GM12878 (cell line): ENCODE measurements at regions not wholly inside any gene's neighbourhood (a gene's known extent, or its start where the extent isn't known, plus 50 kb on each side); places are given as distances from the start of the nearest gene placed in this dataset.

Experiments
- ATAC-seq: fragments of 200-7000 bp; cut with Tn5 transposase; 3 replicates; pipeline ENCODE4 v1.9.1; 2020; ENCODE audit warnings: mild to moderate bottlenecking, moderate library complexity
- BruUV-seq: library from RNA; stranded (reverse); fragments of 400-500 nt; replicated peaks from 2 replicates; lab custom pipeline; 2021; lab: Mats Ljungman, UMichigan
- CTCF ChIA-PET: fragments of 300-600 bp; sonication (Branson Sonifier 250); formaldehyde crosslinking; extraction: SDS; loops from one replicate; lab custom pipeline; 2021; ENCODE audit warnings: inconsistent platforms; lab: Yijun Ruan, JAX
- POLR2A ChIA-PET: fragments of 350-600 bp; formaldehyde crosslinking; extraction: SDS; loops from one replicate; lab custom pipeline; 2021; ENCODE audit warnings: inconsistent platforms; lab: Charles Lee
- RAD21 ChIA-PET: fragments of 300-600 bp; sonication (Branson Sonifier 250); formaldehyde crosslinking; loops from one replicate; lab custom pipeline; 2023; ENCODE audit warnings: antibody characterized with exemption; ENCODE audit not compliant: unreplicated experiment; lab: Charles Lee
- SMC1A ChIA-PET: fragments of 300-600 bp; sonication (Branson Sonifier 250); formaldehyde crosslinking; loops from one replicate; lab custom pipeline; 2023; ENCODE audit not compliant: unreplicated experiment, uncharacterized antibody; lab: Charles Lee
- DNase-seq: peaks from one replicate; pipeline ENCODE4 v3.0.0-alpha.2; 2011; ENCODE audit warnings: low read depth, low spot score
- FAIRE-seq: peaks from 3 replicates; lab custom pipeline; 2011; peaks lifted over from hg19 to GRCh38; lab: Jason Lieb, UNC
- H2AFZ ChIP-seq: 2 replicates; pipeline ENCODE4 v1.6.0; 2011; ENCODE audit warnings: low read depth, low read length, control low read depth; ENCODE audit not compliant: control insufficient read depth
- H3K27ac ChIP-seq: 2 replicates; pipeline ENCODE4 v1.5.1; 2011; ENCODE audit warnings: control low read depth; ENCODE audit not compliant: control insufficient read depth, insufficient read depth
- H3K27me3 ChIP-seq, 2 experiments: replicated peaks in 1 of 2; 2 replicates each; pipeline versions ENCODE4 v1.6.0 to v1.6.1; 2011; ENCODE audit warnings: low read length in 1 of 2; ENCODE audit not compliant: control insufficient read depth in 2 of 2, insufficient read depth in 2 of 2
- H3K36me3 ChIP-seq, 2 experiments: 2 replicates each; pipeline ENCODE4 v1.5.1; 2011; ENCODE audit warnings: low read length in 1 of 2; ENCODE audit not compliant: control insufficient read depth in 2 of 2, insufficient read depth in 2 of 2
- H3K4me1 ChIP-seq: 2 replicates; pipeline ENCODE4 v1.6.1; 2011; ENCODE audit warnings: mild to moderate bottlenecking, low read length, moderate library complexity, mixed read lengths; ENCODE audit not compliant: control insufficient read depth, insufficient read depth
- H3K4me2 ChIP-seq: 2 replicates; pipeline ENCODE4 v1.6.0; 2011; ENCODE audit warnings: control low read depth; ENCODE audit not compliant: control insufficient read depth, insufficient read depth
- H3K4me3 ChIP-seq: fragments of 200-600 bp; sonication (generic); 2 replicates; pipeline ENCODE4 v1.5.1; 2016
- H3K79me2 ChIP-seq: 2 replicates; pipeline ENCODE4 v1.6.0; 2011; ENCODE audit warnings: low read length; ENCODE audit not compliant: control insufficient read depth, insufficient read depth
- H3K9ac ChIP-seq: 2 replicates; pipeline ENCODE4 v1.8.0; 2011; ENCODE audit warnings: low read length, control low read depth, mixed read lengths; ENCODE audit not compliant: control insufficient read depth, insufficient read depth
- H3K9me3 ChIP-seq: replicated peaks from 3 replicates; pipeline ENCODE4 v1.5.1; 2011; ENCODE audit warnings: mild to moderate bottlenecking, low read length; ENCODE audit not compliant: control insufficient read depth, insufficient read depth
- H4K20me1 ChIP-seq: 2 replicates; pipeline ENCODE4 v1.6.0; 2011; ENCODE audit not compliant: control insufficient read depth, insufficient read depth
- KAT2A ChIP-seq: conservative IDR thresholded peaks from 2 replicates; pipeline ENCODE4 v1.6.1; 2011; ENCODE audit warnings: low read depth, low read length; ENCODE audit not compliant: control insufficient read depth
- NR2C2 ChIP-seq: IDR thresholded peaks from 2 replicates; pipeline ENCODE4 v1.6.1; 2011; ENCODE audit warnings: borderline replicate concordance, low read depth; ENCODE audit not compliant: control insufficient read depth, insufficient read length
- POLR2AphosphoS5 ChIP-seq: IDR thresholded peaks from 2 replicates; pipeline ENCODE4 v1.6.1; 2011; ENCODE audit warnings: mild to moderate bottlenecking, low read length, inconsistent platforms
- RB1 ChIP-seq: fragments of 450-650 bp; formaldehyde crosslinking; IDR thresholded peaks from 2 replicates; pipeline ENCODE4 v1.6.1; 2017; ENCODE audit warnings: mild to moderate bottlenecking, borderline replicate concordance
- SMC3 ChIP-seq: IDR thresholded peaks from 2 replicates; pipeline ENCODE4 v1.6.1; 2011; ENCODE audit warnings: low read length, improper control_type of control experiment, borderline replicate concordance
- STAT3 ChIP-seq: IDR thresholded peaks from 2 replicates; pipeline ENCODE4 v1.6.1; 2011; ENCODE audit warnings: low read depth, low read length, improper control_type of control experiment
- SUZ12 ChIP-seq: fragments of 200-600 bp; sonication (generic); IDR thresholded peaks from one replicate; pipeline ENCODE4 v1.6.1; 2018; ENCODE audit warnings: antibody characterized with exemption, mild to moderate bottlenecking; ENCODE audit not compliant: unreplicated experiment
- ZNF207 ChIP-seq: fragments of 450-650 bp; IDR thresholded peaks from 2 replicates; pipeline ENCODE4 v1.6.1; 2014; ENCODE audit warnings: antibody characterized with exemption, mild to moderate bottlenecking, borderline replicate concordance
- WGBS: methylation state at CpG from one replicate; pipeline ENCODE4 v1.1.6; 2016; ENCODE audit warnings: low lambda C conversion rate; ENCODE audit not compliant: insufficient replicate concordance, insufficient coverage; ENCODE audit errors: missing lambda C conversion rate; 5-methylcytosine and 5-hydroxymethylcytosine counted together
- in situ Hi-C: fragments of 300-500 bp; cut with MboI; formaldehyde crosslinking; loops from 9 replicates; pipeline ENCODE4 v1.14.3; 2018; ENCODE audit warnings: mixed read lengths
- intact Hi-C: fragments of 100-400 bp; cut with micrococcal nuclease; formaldehyde crosslinking; loops from one replicate; pipeline ENCODE4 v1.14.2; 2022; ENCODE audit not compliant: unreplicated experiment
- TF ChIP-seq, protein P1 (sequence below): fragments of 150-350 bp; IDR thresholded peaks from 2 replicates; pipeline ENCODE4 v1.6.1; 2016; ENCODE audit warnings: low read depth, low read length
- TF ChIP-seq, protein P2 (sequence below): IDR thresholded peaks from 2 replicates; pipeline ENCODE4 v1.6.1; 2011; ENCODE audit warnings: borderline replicate concordance, low read depth, mild to moderate bottlenecking, moderate library complexity, low read length; ENCODE audit not compliant: insufficient read depth, poor library complexity, severe bottlenecking

GRCh38 chr5:5954275-5954598 lies 424.1 kb downstream of the MED10 start:
- no peak for FAIRE-seq
- Histone ChIP-seq H3K9me3 (no peaks in the 10 kb centered on the region), H3K79me2 (no peaks in the 10 kb centered on the region), H2AFZ (no peak overlapping the region), H3K4me1 (no peaks in the 10 kb centered on the region), H3K27me3 (no peaks in the 10 kb centered on the region), H4K20me1 (no peaks in the 10 kb centered on the region), H3K4me2 (no peak overlapping the region), H3K27ac (no peak overlapping the region), H3K4me3 (no peak overlapping the region), H3K9ac (no peak overlapping the region), H3K36me3 (no peaks in the 10 kb centered on the region)
- no TSS peak for BruUV-seq
- ChIA-PET SMC1A (no interaction called here), CTCF (no interaction called here), POLR2A (no interaction called here), RAD21 (no interaction called here)
- TF ChIP-seq RB1 (no peak), STAT3 (no peak), POLR2AphosphoS5 (no peak), SMC3 (no peak), NR2C2 (no peak), KAT2A (no peak), SUZ12 (no peak), ZNF207 (no peak)
- TF ChIP-seq, protein P1, sequence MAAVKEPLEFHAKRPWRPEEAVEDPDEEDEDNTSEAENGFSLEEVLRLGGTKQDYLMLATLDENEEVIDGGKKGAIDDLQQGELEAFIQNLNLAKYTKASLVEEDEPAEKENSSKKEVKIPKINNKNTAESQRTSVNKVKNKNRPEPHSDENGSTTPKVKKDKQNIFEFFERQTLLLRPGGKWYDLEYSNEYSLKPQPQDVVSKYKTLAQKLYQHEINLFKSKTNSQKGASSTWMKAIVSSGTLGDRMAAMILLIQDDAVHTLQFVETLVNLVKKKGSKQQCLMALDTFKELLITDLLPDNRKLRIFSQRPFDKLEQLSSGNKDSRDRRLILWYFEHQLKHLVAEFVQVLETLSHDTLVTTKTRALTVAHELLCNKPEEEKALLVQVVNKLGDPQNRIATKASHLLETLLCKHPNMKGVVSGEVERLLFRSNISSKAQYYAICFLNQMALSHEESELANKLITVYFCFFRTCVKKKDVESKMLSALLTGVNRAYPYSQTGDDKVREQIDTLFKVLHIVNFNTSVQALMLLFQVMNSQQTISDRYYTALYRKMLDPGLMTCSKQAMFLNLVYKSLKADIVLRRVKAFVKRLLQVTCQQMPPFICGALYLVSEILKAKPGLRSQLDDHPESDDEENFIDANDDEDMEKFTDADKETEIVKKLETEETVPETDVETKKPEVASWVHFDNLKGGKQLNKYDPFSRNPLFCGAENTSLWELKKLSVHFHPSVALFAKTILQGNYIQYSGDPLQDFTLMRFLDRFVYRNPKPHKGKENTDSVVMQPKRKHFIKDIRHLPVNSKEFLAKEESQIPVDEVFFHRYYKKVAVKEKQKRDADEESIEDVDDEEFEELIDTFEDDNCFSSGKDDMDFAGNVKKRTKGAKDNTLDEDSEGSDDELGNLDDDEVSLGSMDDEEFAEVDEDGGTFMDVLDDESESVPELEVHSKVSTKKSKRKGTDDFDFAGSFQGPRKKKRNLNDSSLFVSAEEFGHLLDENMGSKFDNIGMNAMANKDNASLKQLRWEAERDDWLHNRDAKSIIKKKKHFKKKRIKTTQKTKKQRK = no peak
- TF ChIP-seq, protein P2, sequence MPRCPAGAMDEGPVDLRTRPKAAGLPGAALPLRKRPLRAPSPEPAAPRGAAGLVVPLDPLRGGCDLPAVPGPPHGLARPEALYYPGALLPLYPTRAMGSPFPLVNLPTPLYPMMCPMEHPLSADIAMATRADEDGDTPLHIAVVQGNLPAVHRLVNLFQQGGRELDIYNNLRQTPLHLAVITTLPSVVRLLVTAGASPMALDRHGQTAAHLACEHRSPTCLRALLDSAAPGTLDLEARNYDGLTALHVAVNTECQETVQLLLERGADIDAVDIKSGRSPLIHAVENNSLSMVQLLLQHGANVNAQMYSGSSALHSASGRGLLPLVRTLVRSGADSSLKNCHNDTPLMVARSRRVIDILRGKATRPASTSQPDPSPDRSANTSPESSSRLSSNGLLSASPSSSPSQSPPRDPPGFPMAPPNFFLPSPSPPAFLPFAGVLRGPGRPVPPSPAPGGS = no peak
- DNase-seq = no peak
- in situ Hi-C loops (no loop called here), intact Hi-C loops (no loop called here)
- WGBS = 36% methylated on average over 8 of the region's 9 CpGs
- ATAC-seq = no peak
